Endothelial cell of umbilical vein (primary cell): ENCODE measurements at regions not wholly inside any gene's neighbourhood (a gene's known extent, or its start where the extent isn't known, plus 50 kb on each side); places are given as distances from the start of the nearest gene placed in this dataset.

Source experiments
- BruUV-seq: library from RNA; stranded (reverse); fragments of 400-500 nt; replicated peaks from 2 replicates; lab custom pipeline; 2021; lab: Mats Ljungman, UMichigan
- CTCF ChIA-PET: fragments of 300-600, 350-600 bp; sonication (Branson Sonifier 250); formaldehyde crosslinking; loops from one replicate; lab custom pipeline; 2021; ENCODE audit warnings: antibody characterized with exemption, inconsistent platforms; lab: Charles Lee
- POLR2A ChIA-PET: fragments of 300-600, 350-600 bp; sonication (Branson Sonifier 250); formaldehyde crosslinking; loops from one replicate; lab custom pipeline; 2021; ENCODE audit warnings: antibody characterized with exemption, inconsistent platforms; lab: Charles Lee
- DNase-seq: peaks from one replicate; pipeline ENCODE4 v3.0.0-alpha.2; 2011; ENCODE audit warnings: low read depth, low spot score
- FAIRE-seq: peaks from 2 replicates; lab custom pipeline; 2011; peaks lifted over from hg19 to GRCh38; lab: Jason Lieb, UNC
- H2AFZ ChIP-seq: 2 replicates; pipeline ENCODE4 v1.6.0; 2012; ENCODE audit warnings: low read depth, low read length, control low read depth, inconsistent platforms
- H3K27ac ChIP-seq: 2 replicates; pipeline ENCODE4 v1.5.1; 2011; ENCODE audit warnings: low read depth, mild to moderate bottlenecking, control low read depth, low read length, moderate library complexity; ENCODE audit not compliant: insufficient read depth
- H3K27me3 ChIP-seq, 2 experiments: 2 replicates each; pipeline versions ENCODE4 v1.6.0 to v1.6.1; 2011; ENCODE audit warnings: low read length in 2 of 2, mixed read lengths in 1 of 2; ENCODE audit not compliant: control insufficient read depth in 2 of 2, insufficient read depth in 2 of 2
- H3K36me3 ChIP-seq, 2 experiments: 2 replicates in 1 of 2; 3 replicates in 1 of 2; pipeline ENCODE4 v1.5.1; 2011; ENCODE audit warnings: low read length in 2 of 2, mild to moderate bottlenecking in 1 of 2, moderate library complexity in 1 of 2; ENCODE audit not compliant: control insufficient read depth in 2 of 2, insufficient read depth in 2 of 2; ENCODE audit errors: extremely low read depth in 1 of 2
- H3K4me1 ChIP-seq: 3 replicates; pipeline ENCODE4 v1.5.1; 2011; ENCODE audit warnings: mild to moderate bottlenecking, low read length; ENCODE audit not compliant: control insufficient read depth, insufficient read depth; ENCODE audit errors: extremely low read depth
- H3K4me2 ChIP-seq: 2 replicates; pipeline ENCODE4 v1.6.1; 2011; ENCODE audit warnings: low read length, control low read depth, mixed read lengths; ENCODE audit not compliant: insufficient read depth
- H3K4me3 ChIP-seq, 3 experiments: fragments of 200-600 bp in 1 of 3; sonication (generic), shearing (Covaris generic) in 1 of 3; replicated peaks in 1 of 3; 2 replicates each; pipeline ENCODE4 v1.5.1; 2011 to 2016; ENCODE audit warnings: control low read depth in 3 of 3, low read length in 3 of 3, mild to moderate bottlenecking in 2 of 3, inconsistent platforms in 1 of 3, low read depth in 1 of 3, moderate library complexity in 1 of 3; ENCODE audit not compliant: insufficient read depth in 1 of 3
- H3K79me2 ChIP-seq: 2 replicates; pipeline ENCODE4 v1.6.0; 2012; ENCODE audit warnings: low read length, inconsistent platforms; ENCODE audit not compliant: control insufficient read depth, insufficient read depth
- H3K9ac ChIP-seq: replicated peaks from 2 replicates; pipeline ENCODE3; 2011; ENCODE audit warnings: low read length, control low read depth; ENCODE audit not compliant: insufficient read depth; ENCODE audit errors: extremely low read depth
- H3K9me1 ChIP-seq: replicated peaks from 3 replicates; pipeline ENCODE4 v1.6.0; 2011; ENCODE audit warnings: mild to moderate bottlenecking, low read length; ENCODE audit not compliant: control insufficient read depth, insufficient read depth; ENCODE audit errors: extremely low read depth
- H3K9me3 ChIP-seq: replicated peaks from 2 replicates; pipeline ENCODE4 v1.5.1; 2012; ENCODE audit warnings: low read length, inconsistent platforms; ENCODE audit not compliant: control insufficient read depth, insufficient read depth
- H4K20me1 ChIP-seq: replicated peaks from 2 replicates; pipeline ENCODE3; 2011; ENCODE audit warnings: mild to moderate bottlenecking, low read length; ENCODE audit not compliant: control insufficient read depth, insufficient read depth; ENCODE audit errors: extremely low read depth
- CTCF ChIP-seq, 2 donors: IDR thresholded peaks; 1 replicate in 1 of 2; 2 replicates in 1 of 2; pipeline ENCODE4 v1.5.1; 2011; ENCODE audit warnings: low read length in 2 of 2, mild to moderate bottlenecking in 2 of 2, moderate library complexity in 2 of 2, control low read depth in 1 of 2, inconsistent platforms in 1 of 2, low read depth in 1 of 2; ENCODE audit not compliant: insufficient read depth in 1 of 2; ENCODE audit errors: extremely low read depth in 1 of 2
- EZH2 ChIP-seq: IDR thresholded peaks from 2 replicates; pipeline ENCODE4 v1.6.1; 2012; ENCODE audit warnings: borderline replicate concordance, low read depth, mild to moderate bottlenecking, moderate library complexity, low read length, inconsistent platforms; ENCODE audit not compliant: severe bottlenecking
- FOS ChIP-seq: IDR thresholded peaks from 2 replicates; pipeline ENCODE4 v1.6.1; 2011; ENCODE audit warnings: mild to moderate bottlenecking, low read length, moderate library complexity, borderline replicate concordance; ENCODE audit not compliant: insufficient read depth
- GATA2 ChIP-seq: IDR thresholded peaks from 2 replicates; pipeline ENCODE4 v1.7.0; 2011; ENCODE audit warnings: low read depth, mild to moderate bottlenecking, moderate library complexity, mixed read lengths, low read length; ENCODE audit not compliant: insufficient read length, insufficient read depth
- JUN ChIP-seq: IDR thresholded peaks from 2 replicates; pipeline ENCODE4 v1.6.1; 2011; ENCODE audit warnings: borderline replicate concordance, low read depth; ENCODE audit not compliant: insufficient read length, insufficient read depth
- MAX ChIP-seq: IDR thresholded peaks from 2 replicates; pipeline ENCODE4 v1.6.1; 2011; ENCODE audit not compliant: insufficient read depth, insufficient read length
- MYC ChIP-seq: IDR thresholded peaks from one replicate; pipeline ENCODE4 v1.6.1; 2011; ENCODE audit warnings: mild to moderate bottlenecking, low read depth, low read length
- POLR2A ChIP-seq: IDR thresholded peaks from 2 replicates; pipeline ENCODE4 v1.6.1; 2012; ENCODE audit warnings: low read depth, mild to moderate bottlenecking, control low read depth, low read length
- POLR2AphosphoS5 ChIP-seq: IDR thresholded peaks from 2 replicates; pipeline ENCODE4 v1.6.1; 2012; ENCODE audit warnings: low read depth, mild to moderate bottlenecking, control low read depth, low read length, moderate library complexity; ENCODE audit not compliant: insufficient read depth
- dilution Hi-C: fragments of 300-500 bp; cut with MboI; formaldehyde crosslinking; loops from one replicate; pipeline ENCODE4 v1.15.0; 2019; ENCODE audit warnings: low sequenced_read_pairs; ENCODE audit not compliant: extremely low pct_ligation_motif_present
- intact Hi-C: fragments of 100-400 bp; cut with micrococcal nuclease; formaldehyde crosslinking; loops from one replicate; pipeline ENCODE4 v1.10.0; 2022

DNA sequence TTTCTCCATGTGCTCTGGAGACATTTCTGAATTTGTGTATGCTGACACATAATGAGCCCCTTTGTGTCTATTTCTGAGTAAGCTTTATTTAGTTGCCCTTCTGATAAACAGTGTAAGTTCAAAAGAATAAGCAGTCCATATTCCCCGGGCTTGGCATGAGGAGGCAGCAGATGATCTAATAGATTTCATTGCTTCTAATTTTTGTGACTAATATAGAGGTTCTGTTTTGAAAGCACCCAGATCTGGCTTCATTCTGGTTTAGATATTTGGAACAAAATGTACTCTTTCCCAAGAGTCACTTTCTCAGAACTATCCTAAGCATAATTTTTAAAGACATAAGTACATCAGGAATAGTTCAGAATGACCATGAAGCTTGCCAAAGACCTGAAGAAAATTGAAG lies 290.9 kb downstream of the BTG1 start:
- DNase-seq (no peak), FAIRE-seq (no peak)
- no peak overlapping the region for H3K9ac ChIP-seq
- ChIA-PET POLR2A (no interaction called here), CTCF (interaction anchor here (0.8 kb wide), 1 partner anchor 13 kb away, joined by 4 read pairs; no protein-coding TSS in a partner anchor)
- H3K9me1 ChIP-seq = no peaks in the 10 kb centered on the region
- no peak overlapping the region for H3K27ac ChIP-seq
- H3K4me1 ChIP-seq = no peaks in the 10 kb centered on the region
- dilution Hi-C loops = no loop called here
- no peaks in the 10 kb centered on the region for H3K27me3 ChIP-seq
- H3K36me3 ChIP-seq = no peaks in the 10 kb centered on the region
- H3K79me2 ChIP-seq = no peaks in the 10 kb centered on the region
- intact Hi-C loops = no loop called here
- H3K4me2 ChIP-seq = no peak overlapping the region
- no peaks in the 10 kb centered on the region for H4K20me1 ChIP-seq
- no peak for TF ChIP-seq POLR2A
- TF ChIP-seq MYC = no peak
- no peak for TF ChIP-seq FOS
- TF ChIP-seq GATA2 = no peak
- H2AFZ ChIP-seq = no peak overlapping the region
- no peaks in the 10 kb centered on the region for H3K9me3 ChIP-seq
- H3K4me3 ChIP-seq = no peak overlapping the region
- BruUV-seq = no TSS peak

DNA sequence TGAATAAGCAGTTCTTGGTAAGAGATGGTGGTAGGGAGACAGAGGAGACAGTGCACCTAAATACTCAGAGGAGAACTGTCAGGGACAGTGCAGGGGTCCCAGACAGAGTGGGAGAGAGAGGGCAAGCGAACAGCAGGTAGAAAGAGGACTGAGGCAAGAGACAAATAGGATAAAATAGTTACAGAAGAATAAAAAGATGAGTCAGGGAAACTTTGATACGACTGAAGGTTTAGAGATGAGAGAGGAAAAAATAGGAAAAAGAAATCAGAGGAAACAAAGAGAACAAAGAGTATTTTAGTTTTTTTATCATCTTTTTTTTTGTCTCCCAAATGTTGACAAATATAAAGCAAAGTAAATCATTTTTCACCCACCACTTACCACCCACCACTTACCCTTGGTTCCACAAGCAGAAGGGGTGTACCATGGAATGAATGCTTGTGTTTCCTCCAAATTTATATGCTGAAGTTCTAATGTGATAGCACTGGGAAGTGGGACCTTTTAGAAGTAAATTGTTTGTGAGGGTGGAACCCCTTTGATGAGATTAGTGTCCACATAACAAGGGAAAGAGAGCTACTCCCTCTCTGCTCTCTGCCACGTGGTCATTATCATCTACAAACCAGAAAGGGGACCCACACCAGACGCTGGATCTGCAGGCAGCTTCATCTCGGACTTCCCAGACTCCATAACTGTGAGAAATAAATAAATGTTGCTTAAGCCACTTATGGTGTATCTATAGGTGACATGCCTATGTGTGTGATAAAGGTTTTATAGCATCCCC lies 292.1 kb downstream of the BTG1 start:
- POLR2A ChIA-PET = no interaction called here
- dilution Hi-C loops = no loop called here
- intact Hi-C loops = no loop called here
- TF ChIP-seq MYC (no peak), GATA2 (no peak), FOS (no peak), POLR2A (no peak), MAX (no peak), CTCF (IDR thresholded peaks at IDR 0.05; ENCODE audit: extremely low read depth in 1 of 2, insufficient read depth in 1 of 2, low read depth in 1 of 2, low read length in 2 of 2) (no peak), JUN (no peak), POLR2AphosphoS5 (no peak), EZH2 (no peak)
- Histone ChIP-seq H3K4me3 (no peak overlapping the region), H2AFZ (no peak overlapping the region), H3K4me1 (no peaks in the 10 kb centered on the region), H3K79me2 (no peaks in the 10 kb centered on the region), H3K9ac (no peak overlapping the region), H3K27ac (no peak overlapping the region), H3K9me3 (no peaks in the 10 kb centered on the region), H4K20me1 (no peaks in the 10 kb centered on the region), H3K4me2 (no peak overlapping the region), H3K36me3 (no peaks in the 10 kb centered on the region), H3K9me1 (no peaks in the 10 kb centered on the region), H3K27me3 (no peaks in the 10 kb centered on the region)
- DNase-seq = no peak
- CTCF ChIA-PET = no interaction called here
- BruUV-seq = no TSS peak
- no peak for FAIRE-seq
